Endothelial cell of umbilical vein (primary cell): ENCODE measurements at regions not wholly inside any gene's neighbourhood (a gene's known extent, or its start where the extent isn't known, plus 50 kb on each side); places are given as distances from the start of the nearest gene placed in this dataset.

Experiments used
- BruUV-seq: library from RNA; stranded (reverse); fragments of 400-500 nt; replicated peaks from 2 replicates; lab custom pipeline; 2021; lab: Mats Ljungman, UMichigan
- CTCF ChIA-PET: fragments of 300-600, 350-600 bp; sonication (Branson Sonifier 250); formaldehyde crosslinking; loops from one replicate; lab custom pipeline; 2021; ENCODE audit warnings: antibody characterized with exemption, inconsistent platforms; lab: Charles Lee
- POLR2A ChIA-PET: fragments of 300-600, 350-600 bp; sonication (Branson Sonifier 250); formaldehyde crosslinking; loops from one replicate; lab custom pipeline; 2021; ENCODE audit warnings: antibody characterized with exemption, inconsistent platforms; lab: Charles Lee
- DNase-seq: peaks from one replicate; pipeline ENCODE4 v3.0.0-alpha.2; 2011; ENCODE audit warnings: low read depth, low spot score
- FAIRE-seq: peaks from 2 replicates; lab custom pipeline; 2011; peaks lifted over from hg19 to GRCh38; lab: Jason Lieb, UNC
- H2AFZ ChIP-seq: 2 replicates; pipeline ENCODE4 v1.6.0; 2012; ENCODE audit warnings: low read depth, low read length, control low read depth, inconsistent platforms
- H3K27ac ChIP-seq: 2 replicates; pipeline ENCODE4 v1.5.1; 2011; ENCODE audit warnings: low read depth, mild to moderate bottlenecking, control low read depth, low read length, moderate library complexity; ENCODE audit not compliant: insufficient read depth
- H3K27me3 ChIP-seq, 2 experiments: 2 replicates each; pipeline versions ENCODE4 v1.6.0 to v1.6.1; 2011; ENCODE audit warnings: low read length in 2 of 2, mixed read lengths in 1 of 2; ENCODE audit not compliant: control insufficient read depth in 2 of 2, insufficient read depth in 2 of 2
- H3K36me3 ChIP-seq, 2 experiments: 2 replicates in 1 of 2; 3 replicates in 1 of 2; pipeline ENCODE4 v1.5.1; 2011; ENCODE audit warnings: low read length in 2 of 2, mild to moderate bottlenecking in 1 of 2, moderate library complexity in 1 of 2; ENCODE audit not compliant: control insufficient read depth in 2 of 2, insufficient read depth in 2 of 2; ENCODE audit errors: extremely low read depth in 1 of 2
- H3K4me1 ChIP-seq: 3 replicates; pipeline ENCODE4 v1.5.1; 2011; ENCODE audit warnings: mild to moderate bottlenecking, low read length; ENCODE audit not compliant: control insufficient read depth, insufficient read depth; ENCODE audit errors: extremely low read depth
- H3K4me2 ChIP-seq: 2 replicates; pipeline ENCODE4 v1.6.1; 2011; ENCODE audit warnings: low read length, control low read depth, mixed read lengths; ENCODE audit not compliant: insufficient read depth
- H3K4me3 ChIP-seq, 3 experiments: fragments of 200-600 bp in 1 of 3; sonication (generic), shearing (Covaris generic) in 1 of 3; replicated peaks in 1 of 3; 2 replicates each; pipeline ENCODE4 v1.5.1; 2011 to 2016; ENCODE audit warnings: control low read depth in 3 of 3, low read length in 3 of 3, mild to moderate bottlenecking in 2 of 3, inconsistent platforms in 1 of 3, low read depth in 1 of 3, moderate library complexity in 1 of 3; ENCODE audit not compliant: insufficient read depth in 1 of 3
- H3K79me2 ChIP-seq: 2 replicates; pipeline ENCODE4 v1.6.0; 2012; ENCODE audit warnings: low read length, inconsistent platforms; ENCODE audit not compliant: control insufficient read depth, insufficient read depth
- H3K9ac ChIP-seq: replicated peaks from 2 replicates; pipeline ENCODE3; 2011; ENCODE audit warnings: low read length, control low read depth; ENCODE audit not compliant: insufficient read depth; ENCODE audit errors: extremely low read depth
- H3K9me1 ChIP-seq: replicated peaks from 3 replicates; pipeline ENCODE4 v1.6.0; 2011; ENCODE audit warnings: mild to moderate bottlenecking, low read length; ENCODE audit not compliant: control insufficient read depth, insufficient read depth; ENCODE audit errors: extremely low read depth
- H3K9me3 ChIP-seq: replicated peaks from 2 replicates; pipeline ENCODE4 v1.5.1; 2012; ENCODE audit warnings: low read length, inconsistent platforms; ENCODE audit not compliant: control insufficient read depth, insufficient read depth
- H4K20me1 ChIP-seq: replicated peaks from 2 replicates; pipeline ENCODE3; 2011; ENCODE audit warnings: mild to moderate bottlenecking, low read length; ENCODE audit not compliant: control insufficient read depth, insufficient read depth; ENCODE audit errors: extremely low read depth
- CTCF ChIP-seq, 2 donors: IDR thresholded peaks; 1 replicate in 1 of 2; 2 replicates in 1 of 2; pipeline ENCODE4 v1.5.1; 2011; ENCODE audit warnings: low read length in 2 of 2, mild to moderate bottlenecking in 2 of 2, moderate library complexity in 2 of 2, control low read depth in 1 of 2, inconsistent platforms in 1 of 2, low read depth in 1 of 2; ENCODE audit not compliant: insufficient read depth in 1 of 2; ENCODE audit errors: extremely low read depth in 1 of 2
- EZH2 ChIP-seq: IDR thresholded peaks from 2 replicates; pipeline ENCODE4 v1.6.1; 2012; ENCODE audit warnings: borderline replicate concordance, low read depth, mild to moderate bottlenecking, moderate library complexity, low read length, inconsistent platforms; ENCODE audit not compliant: severe bottlenecking
- FOS ChIP-seq: IDR thresholded peaks from 2 replicates; pipeline ENCODE4 v1.6.1; 2011; ENCODE audit warnings: mild to moderate bottlenecking, low read length, moderate library complexity, borderline replicate concordance; ENCODE audit not compliant: insufficient read depth
- GATA2 ChIP-seq: IDR thresholded peaks from 2 replicates; pipeline ENCODE4 v1.7.0; 2011; ENCODE audit warnings: low read depth, mild to moderate bottlenecking, moderate library complexity, mixed read lengths, low read length; ENCODE audit not compliant: insufficient read length, insufficient read depth
- JUN ChIP-seq: IDR thresholded peaks from 2 replicates; pipeline ENCODE4 v1.6.1; 2011; ENCODE audit warnings: borderline replicate concordance, low read depth; ENCODE audit not compliant: insufficient read length, insufficient read depth
- MAX ChIP-seq: IDR thresholded peaks from 2 replicates; pipeline ENCODE4 v1.6.1; 2011; ENCODE audit not compliant: insufficient read depth, insufficient read length
- MYC ChIP-seq: IDR thresholded peaks from one replicate; pipeline ENCODE4 v1.6.1; 2011; ENCODE audit warnings: mild to moderate bottlenecking, low read depth, low read length
- POLR2A ChIP-seq: IDR thresholded peaks from 2 replicates; pipeline ENCODE4 v1.6.1; 2012; ENCODE audit warnings: low read depth, mild to moderate bottlenecking, control low read depth, low read length
- POLR2AphosphoS5 ChIP-seq: IDR thresholded peaks from 2 replicates; pipeline ENCODE4 v1.6.1; 2012; ENCODE audit warnings: low read depth, mild to moderate bottlenecking, control low read depth, low read length, moderate library complexity; ENCODE audit not compliant: insufficient read depth
- dilution Hi-C: fragments of 300-500 bp; cut with MboI; formaldehyde crosslinking; loops from one replicate; pipeline ENCODE4 v1.15.0; 2019; ENCODE audit warnings: low sequenced_read_pairs; ENCODE audit not compliant: extremely low pct_ligation_motif_present
- intact Hi-C: fragments of 100-400 bp; cut with micrococcal nuclease; formaldehyde crosslinking; loops from one replicate; pipeline ENCODE4 v1.10.0; 2022

DNA sequence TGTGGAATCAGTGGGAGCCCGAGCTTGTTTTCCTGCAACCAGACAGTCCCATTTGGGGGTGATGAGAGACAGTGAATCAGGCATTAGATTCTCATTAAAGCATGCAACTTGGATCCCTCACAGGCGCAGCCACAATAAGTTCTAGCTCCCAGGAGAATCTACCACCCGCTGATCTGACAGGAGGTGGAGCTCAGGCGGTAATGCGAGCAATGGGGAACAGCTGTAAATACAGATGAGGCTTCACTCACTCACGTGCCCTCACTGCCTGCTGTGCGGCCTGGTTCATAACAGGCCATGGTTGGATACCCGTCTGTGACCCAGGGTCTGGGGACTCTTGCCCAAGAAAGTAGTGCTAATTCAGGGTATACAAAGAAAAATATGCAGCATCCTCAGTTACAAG, 144.8 kb upstream of the RGPD4 start:
- no TSS peak for BruUV-seq
- intact Hi-C loops (no loop called here), dilution Hi-C loops (no loop called here)
- DNase-seq: no peak
- no peak overlapping the region for H3K27ac ChIP-seq
- no peaks in the 10 kb centered on the region for H3K79me2 ChIP-seq
- no peaks in the 10 kb centered on the region for H3K36me3 ChIP-seq
- no peak for FAIRE-seq
- no peak overlapping the region for H3K9ac ChIP-seq
- ChIA-PET POLR2A (no interaction called here), CTCF (no interaction called here)
- no peak overlapping the region for H3K4me2 ChIP-seq
- no peaks in the 10 kb centered on the region for H4K20me1 ChIP-seq
- H3K4me1 ChIP-seq: no peaks in the 10 kb centered on the region
- H3K4me3 ChIP-seq: no peak overlapping the region
- no peaks in the 10 kb centered on the region for H3K9me1 ChIP-seq
- H3K9me3 ChIP-seq: peaks cover 1% of the 10 kb centered on the region
- no peak overlapping the region for H2AFZ ChIP-seq
- TF ChIP-seq FOS (no peak), POLR2A (no peak), MAX (no peak), JUN (no peak), CTCF (IDR thresholded peaks at IDR 0.05; ENCODE audit: extremely low read depth in 1 of 2, insufficient read depth in 1 of 2, low read depth in 1 of 2, low read length in 2 of 2) (no peak), EZH2 (no peak), POLR2AphosphoS5 (no peak), MYC (no peak), GATA2 (no peak)
- H3K27me3 ChIP-seq: no peaks in the 10 kb centered on the region
